Occipital lobe (tissue), 1 donor: ENCODE measurements at regions not wholly inside any gene's neighbourhood (a gene's known extent, or its start where the extent isn't known, plus 50 kb on each side); places are given as distances from the start of the nearest gene placed in this dataset.
"Not testable (repeated sequence)": the region's sequence is repeated elsewhere in the genome, so short reads cannot be mapped to it uniquely, and the experiment has no call there.

ENCODE experiments used
- DNase-seq: peaks from one replicate; lab custom pipeline; 2025; lab: John Stamatoyannopoulos, UW

- DNase-seq: not testable (repeated sequence)
Measured at GRCh38 chr3:75241226-75241962, 422.7 kb upstream of the FRG2C start.

- no peak for DNase-seq
Measured at GRCh38 chr3:75242012-75242735, 422.0 kb upstream of the FRG2C start.

GRCh38 chr3:75248974-75249373 lies 415.2 kb upstream of the FRG2C start:
- DNase-seq: no peak

- no peak for DNase-seq
Measured at GRCh38 chr3:75254685-75255084, 409.4 kb upstream of the FRG2C start.

- not testable (repeated sequence) for DNase-seq
Measured at GRCh38 chr3:75258825-75259683, 405.1 kb upstream of the FRG2C start.

- DNase-seq: not testable (repeated sequence)
Measured at GRCh38 chr3:75260975-75261374, 403.2 kb upstream of the FRG2C start.

- DNase-seq: no peak
Measured at GRCh38 chr3:75262661-75263060, 401.5 kb upstream of the FRG2C start.

GRCh38 chr3:75265897-75266296 lies 398.2 kb upstream of the FRG2C start:
- no peak for DNase-seq

GRCh38 chr3:75268576-75268975 lies 395.6 kb upstream of the FRG2C start:
- DNase-seq: not testable (repeated sequence)

- not testable (repeated sequence) for DNase-seq
Measured at GRCh38 chr3:75272237-75272636, 391.9 kb upstream of the FRG2C start.

GRCh38 chr3:75272691-75273090 lies 391.4 kb upstream of the FRG2C start:
- no peak for DNase-seq

GRCh38 chr3:75285531-75286148 lies 378.5 kb upstream of the FRG2C start:
- not testable (repeated sequence) for DNase-seq

GRCh38 chr3:75288972-75289574 lies 375.1 kb upstream of the FRG2C start:
- DNase-seq: not testable (repeated sequence)

GRCh38 chr3:75294124-75294523 lies 370.0 kb upstream of the FRG2C start:
- no peak for DNase-seq

- DNase-seq: no peak
Measured at GRCh38 chr3:75295013-75295412, 369.1 kb upstream of the FRG2C start.

- no peak for DNase-seq
Measured at GRCh38 chr3:75296858-75297257, 367.3 kb upstream of the FRG2C start.

- DNase-seq: no peak
Measured at GRCh38 chr3:75300606-75301005, 363.5 kb upstream of the FRG2C start.

- DNase-seq: not testable (repeated sequence)
Measured at GRCh38 chr3:75301050-75301449, 363.1 kb upstream of the FRG2C start.

- no peak for DNase-seq
Measured at GRCh38 chr3:75303741-75304140, 360.4 kb upstream of the FRG2C start.

GRCh38 chr3:75305901-75306300 lies 358.2 kb upstream of the FRG2C start:
- no peak for DNase-seq

GRCh38 chr3:75311306-75311705 lies 352.8 kb upstream of the FRG2C start:
- DNase-seq: not testable (repeated sequence)
